Tibial nerve (tissue), 4 donors: ENCODE measurements at regions not wholly inside any gene's neighbourhood (a gene's known extent, or its start where the extent isn't known, plus 50 kb on each side); places are given as distances from the start of the nearest gene placed in this dataset.

Experiments
- CTCF ChIP-seq, 5 experiments: fragments of 200-600 bp in 3 of 5; fragments of 450-650 bp in 2 of 5; sonication (generic) in 3 of 5; IDR thresholded peaks; one replicate each; pipeline ENCODE4 v1.5.1; 2016 to 2019; ENCODE audit warnings: antibody characterized with exemption in 5 of 5, mild to moderate bottlenecking in 3 of 5, moderate library complexity in 2 of 5
- EP300 ChIP-seq, 2 donors: sonication (generic); formaldehyde crosslinking; IDR thresholded peaks; one replicate each; pipeline ENCODE4 v1.6.1; 2017; ENCODE audit warnings: antibody characterized with exemption in 2 of 2, mild to moderate bottlenecking in 1 of 2
- POLR2A ChIP-seq, 2 donors: fragments of 450-650 bp; IDR thresholded peaks; one replicate each; pipeline ENCODE4 v1.6.1; 2017; ENCODE audit warnings: antibody characterized with exemption in 2 of 2, mild to moderate bottlenecking in 2 of 2, moderate library complexity in 2 of 2

- TF ChIP-seq POLR2A (IDR thresholded peaks at IDR 0.05) (no peak), EP300 (IDR thresholded peaks at IDR 0.05) (no peak), CTCF (IDR thresholded peaks at IDR 0.05) (no peak)
These were observed 713.9 kb upstream of the MARCKS start for GRCh38 chr6:113143206-113143605.
